H1 (cell line): ENCODE measurements at regions not wholly inside any gene's neighbourhood (a gene's known extent, or its start where the extent isn't known, plus 50 kb on each side); places are given as distances from the start of the nearest gene placed in this dataset.

Experiments
- CTCF ChIA-PET: fragments of 300-600 bp; sonication (Branson Sonifier 250); formaldehyde crosslinking; loops from one replicate; lab custom pipeline; 2021; ENCODE audit not compliant: partially characterized antibody; lab: Charles Lee
- POLR2A ChIA-PET: fragments of 300-600 bp; sonication (Branson Sonifier 250); formaldehyde crosslinking; loops from one replicate; lab custom pipeline; 2021; ENCODE audit warnings: inconsistent platforms; ENCODE audit not compliant: partially characterized antibody; lab: Charles Lee
- DNase-seq, 2 experiments: peaks; one replicate each; pipeline versions ENCODE4 v3.0.0 to v3.0.0-alpha.2; 2010 to 2022; ENCODE audit warnings: low spot score in 2 of 2, low read depth in 1 of 2, mixed read lengths in 1 of 2
- FAIRE-seq: peaks from 2 replicates; lab custom pipeline; 2011; peaks lifted over from hg19 to GRCh38; lab: Jason Lieb, UNC
- H2AFZ ChIP-seq: 2 replicates; pipeline ENCODE4 v1.8.1; 2012; ENCODE audit warnings: low read length, inconsistent platforms
- H2AK5ac ChIP-seq: 2 replicates; pipeline ENCODE4 v1.6.1; 2013; ENCODE audit warnings: low read depth, low read length
- H2BK120ac ChIP-seq: replicated peaks from 2 replicates; pipeline ENCODE3; 2013; ENCODE audit warnings: low read depth, low read length, inconsistent platforms
- H2BK12ac ChIP-seq: 2 replicates; pipeline ENCODE4 v1.6.1; 2013; ENCODE audit warnings: low read depth, low read length
- H2BK15ac ChIP-seq: 2 replicates; pipeline ENCODE4 v1.6.1; 2013; ENCODE audit warnings: low read length
- H2BK20ac ChIP-seq: 2 replicates; pipeline ENCODE4 v1.6.1; 2013; ENCODE audit warnings: low read length
- H2BK5ac ChIP-seq: 2 replicates; pipeline ENCODE4 v1.6.1; 2013; ENCODE audit warnings: low read depth, low read length
- H3K14ac ChIP-seq: 2 replicates; pipeline ENCODE4 v1.6.1; 2013; ENCODE audit warnings: inconsistent platforms; ENCODE audit not compliant: insufficient read length
- H3K18ac ChIP-seq: 2 replicates; pipeline ENCODE4 v1.6.1; 2013; ENCODE audit warnings: low read length; ENCODE audit errors: extremely low read depth
- H3K23ac ChIP-seq: 2 replicates; pipeline ENCODE4 v1.6.1; 2013; ENCODE audit warnings: inconsistent platforms; ENCODE audit not compliant: insufficient read length
- H3K23me2 ChIP-seq: 2 replicates; pipeline ENCODE4 v1.6.1; 2013; ENCODE audit warnings: low read depth, low read length
- H3K27ac ChIP-seq: 2 replicates; pipeline ENCODE4 v1.6.1; 2011; ENCODE audit warnings: low read depth, low read length, inconsistent platforms
- H3K27me3 ChIP-seq, 4 experiments: replicated peaks in 1 of 4; 1 replicate in 1 of 4; 2 replicates in 3 of 4; pipeline versions ENCODE4 v1.6.1 to v1.8.1; 2011 to 2013; ENCODE audit warnings: low read length in 3 of 4, mild to moderate bottlenecking in 3 of 4, inconsistent platforms in 2 of 4, mixed read lengths in 2 of 4, moderate library complexity in 1 of 4; ENCODE audit not compliant: control insufficient read depth in 3 of 4, insufficient read depth in 3 of 4; ENCODE audit errors: extremely low read depth in 1 of 4
- H3K36me3 ChIP-seq, 4 experiments: 2 replicates each; pipeline versions ENCODE4 v1.6.1 to v1.8.1; 2011 to 2013; ENCODE audit warnings: mild to moderate bottlenecking in 4 of 4, low read length in 3 of 4, moderate library complexity in 2 of 4, control low read depth in 1 of 4, inconsistent platforms in 1 of 4; ENCODE audit not compliant: insufficient read depth in 4 of 4, control insufficient read depth in 2 of 4
- H3K4ac ChIP-seq: replicated peaks from 2 replicates; pipeline ENCODE3; 2013; ENCODE audit warnings: low read length, low read depth, mixed read lengths, inconsistent platforms; ENCODE audit not compliant: insufficient read length
- H3K4me1 ChIP-seq, 4 experiments: replicated peaks in 1 of 4; 1 replicate in 1 of 4; 2 replicates in 3 of 4; pipeline versions ENCODE4 v1.6.1 to v1.8.1; 2011 to 2013; ENCODE audit warnings: low read length in 3 of 4, inconsistent platforms in 2 of 4, mixed read lengths in 1 of 4; ENCODE audit not compliant: insufficient read depth in 4 of 4, control insufficient read depth in 3 of 4
- H3K4me2 ChIP-seq, 2 experiments: 2 replicates each; pipeline versions ENCODE4 v1.6.1 to v1.8.1; 2011 to 2013; ENCODE audit warnings: low read depth in 2 of 2, low read length in 2 of 2, control low read depth in 1 of 2, inconsistent platforms in 1 of 2, mild to moderate bottlenecking in 1 of 2; ENCODE audit not compliant: insufficient read depth in 1 of 2
- H3K4me3 ChIP-seq, 4 experiments: fragments of 200-600, 300-600 bp in 1 of 4; sonication (generic), shearing (Covaris generic), sonication (Bioruptor Twin) in 1 of 4; 2 replicates each; pipeline versions ENCODE4 v1.5.1 to v1.8.1; 2011 to 2016; ENCODE audit warnings: low read length in 4 of 4, low read depth in 3 of 4, control low read depth in 2 of 4, inconsistent platforms in 2 of 4, mild to moderate bottlenecking in 2 of 4, mixed read lengths in 1 of 4, moderate library complexity in 1 of 4; ENCODE audit not compliant: insufficient read depth in 2 of 4; ENCODE audit errors: extremely low read depth in 1 of 4
- H3K56ac ChIP-seq: replicated peaks from 2 replicates; pipeline ENCODE3; 2013; ENCODE audit warnings: low read depth, mild to moderate bottlenecking, mixed read lengths, low read length, inconsistent platforms; ENCODE audit not compliant: insufficient read length
- H3K79me1 ChIP-seq: 2 replicates; pipeline ENCODE4 v1.6.1; 2013; ENCODE audit warnings: low read depth, low read length, control low read depth
- H3K79me2 ChIP-seq, 2 experiments: 2 replicates each; pipeline versions ENCODE4 v1.6.1 to v1.8.1; 2012 to 2013; ENCODE audit warnings: low read length in 2 of 2, mild to moderate bottlenecking in 2 of 2, inconsistent platforms in 1 of 2; ENCODE audit not compliant: insufficient read depth in 2 of 2, control insufficient read depth in 1 of 2
- H3K9ac ChIP-seq, 4 experiments: replicated peaks in 1 of 4; 1 replicate in 1 of 4; 2 replicates in 3 of 4; pipeline versions ENCODE4 v1.6.1 to v1.8.1; 2011 to 2013; ENCODE audit warnings: low read depth in 3 of 4, low read length in 3 of 4, control low read depth in 2 of 4, mild to moderate bottlenecking in 2 of 4, moderate library complexity in 2 of 4, inconsistent platforms in 1 of 4; ENCODE audit errors: extremely low read depth in 1 of 4
- H3K9me3 ChIP-seq, 2 experiments: 2 replicates each; pipeline versions ENCODE4 v1.6.1 to v1.8.1; 2012 to 2013; ENCODE audit warnings: mild to moderate bottlenecking in 2 of 2, moderate library complexity in 2 of 2, control low read depth in 1 of 2, inconsistent platforms in 1 of 2, low read depth in 1 of 2, low read length in 1 of 2, mixed read lengths in 1 of 2; ENCODE audit not compliant: insufficient read depth in 2 of 2
- H4K20me1 ChIP-seq, 2 experiments: replicated peaks in 1 of 2; 2 replicates each; pipeline versions ENCODE3 to v1.8.1; 2011 to 2013; ENCODE audit warnings: inconsistent platforms in 2 of 2, low read length in 2 of 2, mild to moderate bottlenecking in 1 of 2; ENCODE audit not compliant: insufficient read depth in 2 of 2, control insufficient read depth in 1 of 2
- H4K5ac ChIP-seq: 2 replicates; pipeline ENCODE4 v1.6.1; 2013; ENCODE audit warnings: low read length, low read depth, mixed read lengths, inconsistent platforms; ENCODE audit not compliant: insufficient read length
- H4K8ac ChIP-seq: 2 replicates; pipeline ENCODE4 v1.8.0; 2013; ENCODE audit warnings: mild to moderate bottlenecking, moderate library complexity, low read length, inconsistent platforms; ENCODE audit not compliant: insufficient read depth; ENCODE audit errors: extremely low read depth
- H4K91ac ChIP-seq: replicated peaks from 2 replicates; pipeline ENCODE3; 2013; ENCODE audit warnings: low read length, mixed read lengths, inconsistent platforms; ENCODE audit not compliant: insufficient read length
- BRCA1 ChIP-seq: IDR thresholded peaks from 2 replicates; pipeline ENCODE4 v1.6.1; 2012; ENCODE audit warnings: low read depth, low read length, improper control_type of control experiment
- CREB1 ChIP-seq: IDR thresholded peaks from 2 replicates; pipeline ENCODE4 v1.6.1; 2012; ENCODE audit warnings: inconsistent platforms
- CTBP2 ChIP-seq: IDR thresholded peaks from 2 replicates; pipeline ENCODE4 v1.7.0; 2011; ENCODE audit warnings: borderline replicate concordance, mild to moderate bottlenecking, moderate library complexity, mixed read lengths, low read length; ENCODE audit not compliant: insufficient read depth, insufficient read length
- EGR1 ChIP-seq: IDR thresholded peaks from 2 replicates; pipeline ENCODE4 v1.6.1; 2011; ENCODE audit warnings: low read depth, low read length, borderline replicate concordance
- MAX ChIP-seq: IDR thresholded peaks from 2 replicates; pipeline ENCODE4 v1.6.1; 2012; ENCODE audit warnings: inconsistent platforms
- NANOG ChIP-seq: IDR thresholded peaks from 2 replicates; pipeline ENCODE4 v1.6.1; 2011; ENCODE audit warnings: low read length, low read depth, mild to moderate bottlenecking, inconsistent platforms; ENCODE audit not compliant: insufficient read depth, poor library complexity, severe bottlenecking
- SP1 ChIP-seq: IDR thresholded peaks from 2 replicates; pipeline ENCODE4 v1.6.1; 2011; ENCODE audit warnings: low read depth, low read length
- SP2 ChIP-seq: IDR thresholded peaks from 2 replicates; pipeline ENCODE4 v1.6.1; 2012; ENCODE audit warnings: mild to moderate bottlenecking, low read length, inconsistent platforms
- TAF1 ChIP-seq: IDR thresholded peaks from 2 replicates; pipeline ENCODE4 v1.6.1; 2011; ENCODE audit warnings: mild to moderate bottlenecking, low read depth, low read length
- WGBS, 2 experiments: shearing (Covaris generic) in 1 of 2; methylation state at CpG; one replicate each; pipeline versions ENCODE4 v1.1.6 to v1.1.7; 2013 to 2015; ENCODE audit warnings: low lambda C conversion rate in 2 of 2, mixed read lengths in 2 of 2, inconsistent platforms in 1 of 2, low coverage in 1 of 2, missing lambda C conversion rate in 1 of 2; ENCODE audit not compliant: insufficient replicate concordance in 2 of 2, insufficient coverage in 1 of 2, insufficient read length in 1 of 2; ENCODE audit errors: extremely low coverage in 1 of 2, missing lambda C conversion rate in 1 of 2; 5-methylcytosine and 5-hydroxymethylcytosine counted together

- no peak overlapping the region for H2AFZ ChIP-seq
These were observed 69.3 kb upstream of the TMPO start for GRCh38 chr12:98446060-98446459.

More at GRCh38 chr12:98446060-98446459, 69.3 kb upstream of the TMPO start:
- H3K4me3 ChIP-seq: no peak overlapping the region
- H4K5ac ChIP-seq: no peak overlapping the region
- H3K27ac ChIP-seq: no peak overlapping the region
- no peak overlapping the region for H3K23ac ChIP-seq
- no peaks in the 10 kb centered on the region for H3K23me2 ChIP-seq
- no peaks in the 10 kb centered on the region for H3K4me1 ChIP-seq
- H2BK15ac ChIP-seq: no peak overlapping the region
- H2BK120ac ChIP-seq: no peak overlapping the region
- ChIA-PET CTCF (interaction anchor here (0.7 to 1.7 kb wide), 6 partner anchors 9 to 237 kb away, joined by 3 to 6 read pairs (median 4); no protein-coding TSS in a partner anchor), POLR2A (interaction anchor here (1.7 kb wide), 1 partner anchor 69 kb away, joined by 5 read pairs; the partner anchor contains the start of gene TMPO)
- H3K79me2 ChIP-seq: no peaks in the 10 kb centered on the region
- H3K14ac ChIP-seq: no peak overlapping the region
- no peak for TF ChIP-seq MAX
- TF ChIP-seq BRCA1: no peak
- TF ChIP-seq SP1: no peak
- no peak for TF ChIP-seq EGR1
- no peak for TF ChIP-seq CREB1
- TF ChIP-seq TAF1: no peak
- no peak for TF ChIP-seq SP2
- no peak for TF ChIP-seq CTBP2
- TF ChIP-seq NANOG: no peak
- no peak overlapping the region for H2BK12ac ChIP-seq
- H3K56ac ChIP-seq: no peak overlapping the region
- FAIRE-seq (no peak), DNase-seq (no peak)
- no peak overlapping the region for H3K4ac ChIP-seq
- H3K9ac ChIP-seq: no peak overlapping the region
- no peak overlapping the region for H4K91ac ChIP-seq
- no peaks in the 10 kb centered on the region for H3K79me1 ChIP-seq
- no peak overlapping the region for H2BK20ac ChIP-seq
- no peak overlapping the region for H3K4me2 ChIP-seq
- H3K36me3 ChIP-seq: no peaks in the 10 kb centered on the region
- H2AK5ac ChIP-seq: no peak overlapping the region
- H3K27me3 ChIP-seq: no peaks in the 10 kb centered on the region; a peak in 1 of 7 replicates
- 80% methylated on average over 1 of the region's 1 CpG; no CpG with 5 or more reads in 1 of the 2 experiments for WGBS, 2 experiments
- H4K20me1 ChIP-seq: no peaks in the 10 kb centered on the region
- no peak overlapping the region for H2BK5ac ChIP-seq
- H3K9me3 ChIP-seq: no peaks in the 10 kb centered on the region
- H4K8ac ChIP-seq: no peak overlapping the region
- no peak overlapping the region for H3K18ac ChIP-seq
